Ishikawa (cell line): ENCODE measurements at regions not wholly inside any gene's neighbourhood (a gene's known extent, or its start where the extent isn't known, plus 50 kb on each side); places are given as distances from the start of the nearest gene placed in this dataset.

Source experiments
- CREB1 ChIP-seq: IDR thresholded peaks from 2 replicates; pipeline ENCODE4 v1.6.1; 2012; ENCODE audit warnings: low read depth
- EGR1 ChIP-seq: IDR thresholded peaks from 2 replicates; pipeline ENCODE4 v1.6.1; 2012
- EP300 ChIP-seq: IDR thresholded peaks from 2 replicates; pipeline ENCODE4 v1.6.1; 2012; ENCODE audit warnings: borderline replicate concordance
- NFIC ChIP-seq: IDR thresholded peaks from 2 replicates; pipeline ENCODE4 v1.6.1; 2012
- TCF12 ChIP-seq: IDR thresholded peaks from 2 replicates; pipeline ENCODE4 v1.6.1; 2012; ENCODE audit warnings: low read depth
- TEAD4 ChIP-seq: IDR thresholded peaks from 2 replicates; pipeline ENCODE4 v1.6.1; 2012
- TF ChIP-seq, protein P1 (sequence below): IDR thresholded peaks from 2 replicates; pipeline ENCODE4 v1.6.1; 2012; ENCODE audit warnings: low read depth, mild to moderate bottlenecking
- TF ChIP-seq, protein P2 (sequence below): IDR thresholded peaks from 2 replicates; pipeline ENCODE4 v1.6.1; 2012

DNA sequence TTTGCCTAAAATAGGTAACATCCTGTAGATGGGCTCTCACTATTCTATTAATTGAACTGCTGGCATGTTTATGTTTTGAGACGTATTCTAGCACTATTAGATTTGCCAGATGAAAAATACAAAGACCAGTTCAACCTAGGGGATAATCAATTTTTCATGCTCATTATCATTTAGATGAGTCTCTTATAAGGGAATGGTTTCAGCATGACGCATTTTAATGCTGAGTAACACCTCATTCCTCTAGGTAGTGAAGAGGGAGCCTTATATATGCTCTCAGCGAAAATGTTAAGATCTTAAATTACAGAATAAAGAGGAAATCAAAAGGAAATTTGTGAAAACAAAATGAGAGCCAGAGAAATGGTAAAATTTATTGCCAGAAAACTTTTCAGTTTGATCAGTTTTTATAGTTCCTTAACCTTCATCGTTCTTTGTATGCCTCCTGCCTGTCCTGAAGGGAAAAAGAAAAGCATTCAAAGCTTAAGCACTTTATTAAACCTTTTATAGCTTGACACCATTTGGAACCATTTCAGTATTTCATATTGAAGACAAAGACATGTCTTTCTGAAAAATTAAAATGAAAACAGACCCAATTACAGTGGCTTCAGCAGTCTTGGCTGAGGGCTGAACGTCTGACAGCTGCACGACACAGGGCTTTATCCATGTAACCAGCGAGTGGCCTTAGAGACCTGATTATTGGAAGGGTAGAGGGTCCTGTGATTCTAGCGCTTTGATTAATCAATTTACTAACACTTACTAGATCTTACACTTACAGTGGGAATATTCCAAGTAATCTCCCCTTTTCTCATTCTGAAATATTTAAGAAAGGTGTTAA lies 112.8 kb downstream of the ADCYAP1 start:
- TF ChIP-seq CREB1 = no peak
- TF ChIP-seq, protein P1, sequence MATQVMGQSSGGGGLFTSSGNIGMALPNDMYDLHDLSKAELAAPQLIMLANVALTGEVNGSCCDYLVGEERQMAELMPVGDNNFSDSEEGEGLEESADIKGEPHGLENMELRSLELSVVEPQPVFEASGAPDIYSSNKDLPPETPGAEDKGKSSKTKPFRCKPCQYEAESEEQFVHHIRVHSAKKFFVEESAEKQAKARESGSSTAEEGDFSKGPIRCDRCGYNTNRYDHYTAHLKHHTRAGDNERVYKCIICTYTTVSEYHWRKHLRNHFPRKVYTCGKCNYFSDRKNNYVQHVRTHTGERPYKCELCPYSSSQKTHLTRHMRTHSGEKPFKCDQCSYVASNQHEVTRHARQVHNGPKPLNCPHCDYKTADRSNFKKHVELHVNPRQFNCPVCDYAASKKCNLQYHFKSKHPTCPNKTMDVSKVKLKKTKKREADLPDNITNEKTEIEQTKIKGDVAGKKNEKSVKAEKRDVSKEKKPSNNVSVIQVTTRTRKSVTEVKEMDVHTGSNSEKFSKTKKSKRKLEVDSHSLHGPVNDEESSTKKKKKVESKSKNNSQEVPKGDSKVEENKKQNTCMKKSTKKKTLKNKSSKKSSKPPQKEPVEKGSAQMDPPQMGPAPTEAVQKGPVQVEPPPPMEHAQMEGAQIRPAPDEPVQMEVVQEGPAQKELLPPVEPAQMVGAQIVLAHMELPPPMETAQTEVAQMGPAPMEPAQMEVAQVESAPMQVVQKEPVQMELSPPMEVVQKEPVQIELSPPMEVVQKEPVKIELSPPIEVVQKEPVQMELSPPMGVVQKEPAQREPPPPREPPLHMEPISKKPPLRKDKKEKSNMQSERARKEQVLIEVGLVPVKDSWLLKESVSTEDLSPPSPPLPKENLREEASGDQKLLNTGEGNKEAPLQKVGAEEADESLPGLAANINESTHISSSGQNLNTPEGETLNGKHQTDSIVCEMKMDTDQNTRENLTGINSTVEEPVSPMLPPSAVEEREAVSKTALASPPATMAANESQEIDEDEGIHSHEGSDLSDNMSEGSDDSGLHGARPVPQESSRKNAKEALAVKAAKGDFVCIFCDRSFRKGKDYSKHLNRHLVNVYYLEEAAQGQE = no peak
- TF ChIP-seq EP300 = no peak
- TF ChIP-seq EGR1 = no peak
- TF ChIP-seq, protein P2, sequence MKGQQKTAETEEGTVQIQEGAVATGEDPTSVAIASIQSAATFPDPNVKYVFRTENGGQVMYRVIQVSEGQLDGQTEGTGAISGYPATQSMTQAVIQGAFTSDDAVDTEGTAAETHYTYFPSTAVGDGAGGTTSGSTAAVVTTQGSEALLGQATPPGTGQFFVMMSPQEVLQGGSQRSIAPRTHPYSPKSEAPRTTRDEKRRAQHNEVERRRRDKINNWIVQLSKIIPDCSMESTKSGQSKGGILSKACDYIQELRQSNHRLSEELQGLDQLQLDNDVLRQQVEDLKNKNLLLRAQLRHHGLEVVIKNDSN = no peak
- no peak for TF ChIP-seq NFIC
- no peak for TF ChIP-seq TCF12
- no peak for TF ChIP-seq TEAD4
